ENCODE measurements at regions not wholly inside any gene's neighbourhood (a gene's known extent, or its start where the extent isn't known, plus 50 kb on each side); places are given as distances from the start of the nearest gene placed in this dataset.

DNA sequence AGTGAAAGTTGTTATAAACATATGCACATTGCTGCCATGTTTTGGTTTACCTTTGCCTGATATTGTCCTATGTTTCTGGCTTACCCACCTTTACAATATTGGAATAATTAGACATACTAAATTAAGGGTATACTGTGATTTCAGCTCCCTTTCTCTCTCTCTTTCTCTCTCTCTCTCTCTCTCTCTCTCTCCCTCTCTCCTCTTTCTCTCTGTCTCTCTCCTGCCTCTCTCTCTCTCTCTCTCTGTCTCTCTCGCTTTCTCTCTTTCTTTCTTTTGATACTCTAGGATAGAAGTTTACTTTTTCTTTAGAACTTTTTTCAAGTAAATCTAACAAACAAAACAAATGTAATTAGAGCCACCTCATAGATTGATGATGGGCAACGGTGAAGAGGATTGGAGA, 239.6 kb downstream of the TMEM161B start:
- TF ChIP-seq SIN3A (IDR thresholded peaks at IDR 0.05; ENCODE audit: borderline replicate concordance, insufficient read depth, low read length) = no peak
- no peak for TF ChIP-seq FOXP2 (optimal IDR thresholded peaks at IDR 0.05; ENCODE audit: borderline replicate concordance, extremely low read depth, extremely low read length, insufficient read depth)
- no peak for TF ChIP-seq TAF1 (IDR thresholded peaks at IDR 0.05; ENCODE audit: borderline replicate concordance, insufficient read depth, low read length)
- no peak for TF ChIP-seq POLR2AphosphoS5 (IDR thresholded peaks at IDR 0.05; ENCODE audit: low read depth, low read length)
- TF ChIP-seq, protein P1, sequence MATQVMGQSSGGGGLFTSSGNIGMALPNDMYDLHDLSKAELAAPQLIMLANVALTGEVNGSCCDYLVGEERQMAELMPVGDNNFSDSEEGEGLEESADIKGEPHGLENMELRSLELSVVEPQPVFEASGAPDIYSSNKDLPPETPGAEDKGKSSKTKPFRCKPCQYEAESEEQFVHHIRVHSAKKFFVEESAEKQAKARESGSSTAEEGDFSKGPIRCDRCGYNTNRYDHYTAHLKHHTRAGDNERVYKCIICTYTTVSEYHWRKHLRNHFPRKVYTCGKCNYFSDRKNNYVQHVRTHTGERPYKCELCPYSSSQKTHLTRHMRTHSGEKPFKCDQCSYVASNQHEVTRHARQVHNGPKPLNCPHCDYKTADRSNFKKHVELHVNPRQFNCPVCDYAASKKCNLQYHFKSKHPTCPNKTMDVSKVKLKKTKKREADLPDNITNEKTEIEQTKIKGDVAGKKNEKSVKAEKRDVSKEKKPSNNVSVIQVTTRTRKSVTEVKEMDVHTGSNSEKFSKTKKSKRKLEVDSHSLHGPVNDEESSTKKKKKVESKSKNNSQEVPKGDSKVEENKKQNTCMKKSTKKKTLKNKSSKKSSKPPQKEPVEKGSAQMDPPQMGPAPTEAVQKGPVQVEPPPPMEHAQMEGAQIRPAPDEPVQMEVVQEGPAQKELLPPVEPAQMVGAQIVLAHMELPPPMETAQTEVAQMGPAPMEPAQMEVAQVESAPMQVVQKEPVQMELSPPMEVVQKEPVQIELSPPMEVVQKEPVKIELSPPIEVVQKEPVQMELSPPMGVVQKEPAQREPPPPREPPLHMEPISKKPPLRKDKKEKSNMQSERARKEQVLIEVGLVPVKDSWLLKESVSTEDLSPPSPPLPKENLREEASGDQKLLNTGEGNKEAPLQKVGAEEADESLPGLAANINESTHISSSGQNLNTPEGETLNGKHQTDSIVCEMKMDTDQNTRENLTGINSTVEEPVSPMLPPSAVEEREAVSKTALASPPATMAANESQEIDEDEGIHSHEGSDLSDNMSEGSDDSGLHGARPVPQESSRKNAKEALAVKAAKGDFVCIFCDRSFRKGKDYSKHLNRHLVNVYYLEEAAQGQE (IDR thresholded peaks at IDR 0.05; ENCODE audit: insufficient read depth in 1 of 2, low read depth in 2 of 2, low read length in 2 of 2) = no peak

DNA sequence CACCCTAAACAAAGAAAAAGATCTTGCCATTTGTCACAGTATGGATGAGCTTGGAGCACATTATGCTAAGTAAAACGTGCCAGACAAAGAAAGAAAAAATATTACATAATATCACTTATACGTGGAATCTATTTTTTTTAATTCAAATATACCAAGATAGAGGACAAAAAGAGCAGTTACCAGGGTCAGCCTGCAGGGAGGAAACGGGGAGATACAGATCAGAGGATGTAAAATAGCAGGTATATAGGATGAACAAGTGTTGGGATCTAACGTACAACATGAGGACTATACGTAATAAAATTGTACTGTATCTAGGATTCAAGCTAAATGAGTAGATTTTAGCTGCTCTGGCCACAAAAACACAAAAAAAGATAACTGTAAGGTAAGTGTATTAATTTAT, 247.5 kb downstream of the TMEM161B start:
- TF ChIP-seq FOXP2 (optimal IDR thresholded peaks at IDR 0.05; ENCODE audit: borderline replicate concordance, extremely low read depth, extremely low read length, insufficient read depth) (no peak), POLR2AphosphoS5 (IDR thresholded peaks at IDR 0.05; ENCODE audit: low read depth, low read length) (no peak), TAF1 (IDR thresholded peaks at IDR 0.05; ENCODE audit: borderline replicate concordance, insufficient read depth, low read length) (no peak)

DNA sequence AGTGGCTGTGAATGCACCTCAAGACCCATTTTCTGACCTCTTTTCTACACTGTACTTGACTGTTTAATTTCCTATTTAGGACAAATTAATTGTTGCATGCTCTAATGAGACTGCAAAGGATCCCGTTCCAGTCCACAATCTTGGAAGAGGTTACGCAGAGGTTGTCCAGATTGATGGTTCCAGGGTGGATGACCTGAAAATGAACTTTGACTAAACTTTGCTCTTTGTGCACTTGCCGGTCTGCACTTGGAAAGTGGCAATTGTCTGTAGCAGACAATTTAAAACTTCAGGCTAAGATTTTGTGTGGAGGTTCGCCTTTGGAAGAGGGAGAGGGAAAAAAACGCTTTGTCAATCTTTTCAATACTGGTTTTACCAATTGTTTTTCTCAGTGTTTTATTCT, 267.8 kb downstream of the TMEM161B start:
- TF ChIP-seq POLR2AphosphoS5 (IDR thresholded peaks at IDR 0.05; ENCODE audit: low read depth, low read length) (no peak), FOXP2 (optimal IDR thresholded peaks at IDR 0.05; ENCODE audit: borderline replicate concordance, extremely low read depth, extremely low read length, insufficient read depth) (no peak), TAF1 (IDR thresholded peaks at IDR 0.05; ENCODE audit: borderline replicate concordance, insufficient read depth, low read length) (no peak), SIN3A (IDR thresholded peaks at IDR 0.05; ENCODE audit: borderline replicate concordance, insufficient read depth, low read length) (no peak)
- TF ChIP-seq, protein P1 (IDR thresholded peaks at IDR 0.05; ENCODE audit: insufficient read depth in 1 of 2, low read depth in 2 of 2, low read length in 2 of 2) = no peak

DNA sequence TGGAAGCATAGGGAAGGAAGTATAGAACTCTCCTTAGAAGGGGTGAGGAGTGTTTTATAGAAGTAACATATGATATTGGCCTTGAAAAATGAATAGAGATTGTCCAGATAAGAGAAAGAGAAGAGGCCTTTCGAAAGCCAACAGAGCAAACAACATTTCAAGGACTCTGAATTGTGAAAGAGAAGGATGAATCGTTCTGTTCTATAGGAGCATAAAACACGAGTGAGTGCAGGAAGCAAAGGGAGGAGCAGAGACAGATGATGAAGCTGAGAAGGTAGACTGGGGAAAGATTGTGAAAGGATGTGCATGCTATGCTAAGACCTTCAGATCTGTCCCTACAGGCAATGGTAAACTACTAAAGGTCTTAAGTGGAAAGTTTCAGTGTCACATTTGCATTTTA, 271.0 kb downstream of the TMEM161B start:
- TF ChIP-seq, protein P1 (IDR thresholded peaks at IDR 0.05; ENCODE audit: insufficient read depth in 1 of 2, low read depth in 2 of 2, low read length in 2 of 2) = no peak

DNA sequence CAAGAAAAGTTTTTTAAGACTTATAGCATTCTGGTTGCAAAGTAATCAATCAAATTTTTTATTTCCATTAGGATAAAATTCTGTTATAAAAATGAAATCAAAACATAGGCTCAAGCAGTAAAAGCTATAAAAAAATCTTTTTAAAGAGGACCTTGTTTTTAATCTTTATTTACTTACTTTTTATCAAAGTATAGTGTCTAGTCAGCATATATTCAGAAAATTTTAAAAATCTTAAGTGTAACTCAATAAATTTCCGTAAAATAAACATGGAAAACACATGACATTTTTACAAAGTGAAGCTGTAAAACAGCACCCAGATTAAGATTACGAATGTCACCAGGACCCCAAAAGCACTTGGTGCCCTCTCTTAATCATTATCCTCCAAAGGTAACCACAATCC, 302.4 kb downstream of the TMEM161B start:
- TF ChIP-seq FOXP2 (optimal IDR thresholded peaks at IDR 0.05; ENCODE audit: borderline replicate concordance, extremely low read depth, extremely low read length, insufficient read depth) = no peak
- TF ChIP-seq POLR2AphosphoS5 (IDR thresholded peaks at IDR 0.05; ENCODE audit: low read depth, low read length) = no peak
- TF ChIP-seq SIN3A (IDR thresholded peaks at IDR 0.05; ENCODE audit: borderline replicate concordance, insufficient read depth, low read length) = no peak
- no peak for TF ChIP-seq TAF1 (IDR thresholded peaks at IDR 0.05; ENCODE audit: borderline replicate concordance, insufficient read depth, low read length)
- TF ChIP-seq, protein P1 (IDR thresholded peaks at IDR 0.05; ENCODE audit: insufficient read depth in 1 of 2, low read depth in 2 of 2, low read length in 2 of 2) = no peak
